IgD-negative memory B cell (primary cell): ENCODE measurements at regions not wholly inside any gene's neighbourhood (a gene's known extent, or its start where the extent isn't known, plus 50 kb on each side); places are given as distances from the start of the nearest gene placed in this dataset.
"Not testable (repeated sequence)": the region's sequence is repeated elsewhere in the genome, so short reads cannot be mapped to it uniquely, and the experiment has no call there.

Source experiments
- H3K27ac Mint-ChIP-seq, 3 donors: one replicate each; pipeline ENCODE4 v1.8.0; 2020 to 2022; ENCODE audit warnings: mild to moderate bottlenecking in 3 of 3, mixed read lengths in 3 of 3, moderate library complexity in 1 of 3
- H3K27me3 Mint-ChIP-seq: one replicate; pipeline ENCODE4 v1.8.0; 2021; ENCODE audit warnings: mixed read lengths
- H3K36me3 Mint-ChIP-seq: one replicate; pipeline ENCODE4 v1.8.0; 2020; ENCODE audit warnings: mild to moderate bottlenecking, mixed read lengths
- H3K4me1 Mint-ChIP-seq, 3 donors: one replicate each; pipeline ENCODE4 v1.8.0; 2020 to 2022; ENCODE audit warnings: mixed read lengths in 3 of 3, mild to moderate bottlenecking in 1 of 3
- H3K4me3 Mint-ChIP-seq, 4 donors: one replicate each; pipeline ENCODE4 v1.8.0; 2020 to 2022; ENCODE audit warnings: mild to moderate bottlenecking in 4 of 4, mixed read lengths in 4 of 4, moderate library complexity in 3 of 4
- H3K9me3 Mint-ChIP-seq, 3 donors: one replicate each; pipeline ENCODE4 v1.8.0; 2020 to 2021; ENCODE audit warnings: mixed read lengths in 3 of 3, mild to moderate bottlenecking in 1 of 3

GRCh38 chr17:37859451-37859850 lies 64.8 kb upstream of the TBC1D3K start:
- Mint-ChIP-seq H3K9me3 (peaks cover 3 to 19% (median 7%) of the 10 kb centered on the region in 3 donors), H3K4me1 (peaks cover 0 to 3% (median 0%) of the 10 kb centered on the region in 3 donors), H3K4me3 (peak overlapping the region in 1 of 4 donors; percentile 12), H3K27me3 (peaks cover 5% of the 10 kb centered on the region), H3K27ac (no peak overlapping the region), H3K36me3 (peaks cover 2% of the 10 kb centered on the region)

GRCh38 chr17:37858391-37858790 lies 65.8 kb upstream of the TBC1D3K start:
- peaks cover 3 to 19% (median 7%) of the 10 kb centered on the region in 3 donors for H3K9me3 Mint-ChIP-seq
- not testable (repeated sequence) for H3K27ac Mint-ChIP-seq, H3K27me3 Mint-ChIP-seq, H3K36me3 Mint-ChIP-seq, H3K4me1 Mint-ChIP-seq, H3K4me3 Mint-ChIP-seq

GRCh38 chr17:37856245-37856644 lies 68.0 kb upstream of the TBC1D3K start:
- H3K4me3 Mint-ChIP-seq = no peak overlapping the region

GRCh38 chr17:37849617-37849972 lies 74.6 kb upstream of the TBC1D3K start:
- H3K9me3 Mint-ChIP-seq = no peaks in the 10 kb centered on the region
- H3K27me3 Mint-ChIP-seq = peaks cover 5% of the 10 kb centered on the region
- no peak overlapping the region for H3K4me3 Mint-ChIP-seq
- no peak overlapping the region for H3K27ac Mint-ChIP-seq
- H3K4me1 Mint-ChIP-seq = peaks cover 0 to 12% (median 12%) of the 10 kb centered on the region in 3 donors
- H3K36me3 Mint-ChIP-seq = peaks cover 2% of the 10 kb centered on the region

More at GRCh38 chr17:37856245-37856644, 68.0 kb upstream of the TBC1D3K start:
- Mint-ChIP-seq H3K36me3 (peaks cover 4% of the 10 kb centered on the region), H3K4me1 (peaks cover 0 to 5% (median 0%) of the 10 kb centered on the region in 3 donors), H3K27me3 (peaks cover 1% of the 10 kb centered on the region), H3K27ac (no peak overlapping the region), H3K9me3 (peaks cover 3 to 19% (median 7%) of the 10 kb centered on the region in 3 donors)

- H3K4me3 Mint-ChIP-seq = peak overlapping the region in 1 of 4 donors; percentile 53
- peaks cover 2% of the 10 kb centered on the region for H3K36me3 Mint-ChIP-seq
These were observed 75.3 kb upstream of the TBC1D3K start for GRCh38 chr17:37848690-37849616.

GRCh38 chr17:37847811-37848331 lies 76.3 kb upstream of the TBC1D3K start:
- Mint-ChIP-seq H3K9me3 (no peaks in the 10 kb centered on the region), H3K4me3 (peak overlapping the region in 1 of 4 donors; percentile 58), H3K27me3 (peaks cover 5% of the 10 kb centered on the region), H3K36me3 (peaks cover 2% of the 10 kb centered on the region), H3K4me1 (peaks cover 6 to 21% (median 18%) of the 10 kb centered on the region in 3 donors), H3K27ac (no peak overlapping the region)

More at GRCh38 chr17:37848690-37849616, 75.3 kb upstream of the TBC1D3K start:
- Mint-ChIP-seq H3K27me3 (peaks cover 5% of the 10 kb centered on the region), H3K27ac (peak overlapping the region in 1 of 3 donors; percentile 13), H3K9me3 (no peaks in the 10 kb centered on the region), H3K4me1 (peaks cover 4 to 18% (median 15%) of the 10 kb centered on the region in 3 donors)

GRCh38 chr17:37847102-37847501 lies 77.1 kb upstream of the TBC1D3K start:
- no peaks in the 10 kb centered on the region for H3K9me3 Mint-ChIP-seq
- H3K36me3 Mint-ChIP-seq = no peaks in the 10 kb centered on the region
- H3K27me3 Mint-ChIP-seq = peaks cover 5% of the 10 kb centered on the region
- peaks cover 6 to 22% (median 18%) of the 10 kb centered on the region in 3 donors for H3K4me1 Mint-ChIP-seq
- no peak overlapping the region for H3K4me3 Mint-ChIP-seq
- H3K27ac Mint-ChIP-seq = no peak overlapping the region

GRCh38 chr17:37844977-37845293 lies 79.3 kb upstream of the TBC1D3K start:
- Mint-ChIP-seq H3K4me3 (peak overlapping the region; percentile 74 to 91 (median 82)), H3K36me3 (no peaks in the 10 kb centered on the region), H3K27me3 (peaks cover 5% of the 10 kb centered on the region), H3K9me3 (no peaks in the 10 kb centered on the region), H3K4me1 (peaks cover 13 to 34% (median 27%) of the 10 kb centered on the region in 3 donors), H3K27ac (peak overlapping the region in 1 of 3 donors; percentile 71)

GRCh38 chr17:37844158-37844976 lies 79.8 kb upstream of the TBC1D3K start:
- Mint-ChIP-seq H3K9me3 (no peaks in the 10 kb centered on the region), H3K27me3 (peaks cover 1% of the 10 kb centered on the region), H3K4me3 (peak overlapping the region; percentile 74 to 91 (median 82)), H3K36me3 (no peaks in the 10 kb centered on the region), H3K27ac (peak overlapping the region; percentile 8 to 89 (median 71)), H3K4me1 (peaks cover 13 to 34% (median 27%) of the 10 kb centered on the region in 3 donors)

- Mint-ChIP-seq H3K4me1 (peaks cover 13 to 30% (median 21%) of the 10 kb centered on the region in 3 donors), H3K4me3 (no peak overlapping the region), H3K36me3 (no peaks in the 10 kb centered on the region), H3K27ac (no peak overlapping the region), H3K9me3 (no peaks in the 10 kb centered on the region), H3K27me3 (peaks cover 3% of the 10 kb centered on the region)
These were observed 81.8 kb upstream of the TBC1D3K start for GRCh38 chr17:37842401-37842800.

- H3K27me3 Mint-ChIP-seq = peaks cover 4% of the 10 kb centered on the region
- H3K27ac Mint-ChIP-seq = peak overlapping the region in 1 of 3 donors; percentile 28
These were observed 83.0 kb upstream of the TBC1D3K start for GRCh38 chr17:37841232-37841631.

GRCh38 chr17:37840576-37840975 lies 83.6 kb upstream of the TBC1D3K start:
- Mint-ChIP-seq H3K4me3 (no peak overlapping the region), H3K4me1 (peaks cover 13 to 26% (median 18%) of the 10 kb centered on the region in 3 donors), H3K27me3 (peaks cover 6% of the 10 kb centered on the region), H3K36me3 (no peaks in the 10 kb centered on the region), H3K9me3 (no peaks in the 10 kb centered on the region), H3K27ac (no peak overlapping the region)

More at GRCh38 chr17:37841232-37841631, 83.0 kb upstream of the TBC1D3K start:
- Mint-ChIP-seq H3K4me3 (peak overlapping the region in 1 of 4 donors; percentile 24), H3K4me1 (peaks cover 13 to 26% (median 18%) of the 10 kb centered on the region in 3 donors), H3K36me3 (no peaks in the 10 kb centered on the region), H3K9me3 (no peaks in the 10 kb centered on the region)

- Mint-ChIP-seq H3K9me3 (no peaks in the 10 kb centered on the region), H3K27me3 (peaks cover 4% of the 10 kb centered on the region), H3K36me3 (no peaks in the 10 kb centered on the region), H3K27ac (no peak overlapping the region), H3K4me3 (no peak overlapping the region), H3K4me1 (peaks cover 15 to 25% (median 17%) of the 10 kb centered on the region in 3 donors)
These were observed 84.8 kb upstream of the TBC1D3K start for GRCh38 chr17:37839196-37839978.

- Mint-ChIP-seq H3K4me3 (no peak overlapping the region), H3K36me3 (no peaks in the 10 kb centered on the region), H3K27me3 (peaks cover 4% of the 10 kb centered on the region)
These were observed 85.9 kb upstream of the TBC1D3K start for GRCh38 chr17:37838276-37838675.

More at GRCh38 chr17:37838276-37838675, 85.9 kb upstream of the TBC1D3K start:
- peaks cover 9 to 23% (median 10%) of the 10 kb centered on the region in 3 donors for H3K4me1 Mint-ChIP-seq
- no peak overlapping the region for H3K27ac Mint-ChIP-seq
- H3K9me3 Mint-ChIP-seq = no peaks in the 10 kb centered on the region
